ENCODE measurements at regions not wholly inside any gene's neighbourhood (a gene's known extent, or its start where the extent isn't known, plus 50 kb on each side); places are given as distances from the start of the nearest gene placed in this dataset.

GRCh38 chr2:104120171-104120570 is 733.7 kb upstream of the POU3F3 start:
- TF ChIP-seq CTCF (conservative IDR thresholded peaks at IDR 0.05 in 1 of 2, IDR thresholded peaks at IDR 0.05 in 1 of 2; ENCODE audit: low read depth in 1 of 2, low read length in 2 of 2) = no peak
- no peak for TF ChIP-seq EZH2 (IDR thresholded peaks at IDR 0.05; ENCODE audit: low read length, missing control alignments)

All from fibroblast of lung (primary cell).